Loucy (cell line): ENCODE measurements at regions not wholly inside any gene's neighbourhood (a gene's known extent, or its start where the extent isn't known, plus 50 kb on each side); places are given as distances from the start of the nearest gene placed in this dataset.

ENCODE experiments used
- H2AFZ ChIP-seq: fragments of 200-600 bp; sonication (generic); 2 replicates; pipeline ENCODE4 v1.6.0; 2016; ENCODE audit warnings: antibody characterized with exemption, mild to moderate bottlenecking, low read length, moderate library complexity
- H3F3A ChIP-seq: fragments of 200-600 bp; 2 replicates; pipeline ENCODE4 v1.6.0; 2016; ENCODE audit warnings: antibody characterized with exemption, low read depth, mild to moderate bottlenecking
- H3K27me3 ChIP-seq: fragments of 200-600 bp; sonication (generic); 2 replicates; pipeline ENCODE4 v1.6.1; 2014; ENCODE audit warnings: low read length, mild to moderate bottlenecking; ENCODE audit not compliant: insufficient read depth, poor library complexity, severe bottlenecking
- H3K36me3 ChIP-seq: fragments of 200-600 bp; sonication (generic); 2 replicates; pipeline ENCODE4 v1.6.1; 2016; ENCODE audit warnings: low read length; ENCODE audit not compliant: insufficient read depth
- H3K4me1 ChIP-seq: fragments of 200-600 bp; sonication (generic); 2 replicates; pipeline ENCODE4 v1.5.1; 2014; ENCODE audit warnings: low read length, mild to moderate bottlenecking; ENCODE audit not compliant: insufficient read depth, poor library complexity, severe bottlenecking
- H3K4me2 ChIP-seq: fragments of 200-600 bp; sonication (generic); 2 replicates; pipeline ENCODE4 v1.6.0; 2014; ENCODE audit warnings: antibody characterized with exemption, low read length, low read depth, mild to moderate bottlenecking; ENCODE audit not compliant: poor library complexity, severe bottlenecking
- H3K4me3 ChIP-seq: fragments of 200-600 bp; sonication (generic); 2 replicates; pipeline ENCODE4 v1.5.1; 2014; ENCODE audit warnings: low read length, mild to moderate bottlenecking, mixed read lengths; ENCODE audit not compliant: poor library complexity, severe bottlenecking
- H3K79me2 ChIP-seq: fragments of 200-600 bp; sonication (generic); 2 replicates; pipeline ENCODE4 v1.6.1; 2014; ENCODE audit warnings: low read length; ENCODE audit not compliant: insufficient read depth
- H3K9ac ChIP-seq: fragments of 200-600 bp; sonication (generic); 2 replicates; pipeline ENCODE4 v1.6.0; 2014; ENCODE audit warnings: mild to moderate bottlenecking, low read depth, low read length, moderate library complexity; ENCODE audit not compliant: poor library complexity, severe bottlenecking
- H3K9me2 ChIP-seq: fragments of 200-600 bp; sonication (generic); replicated peaks from 2 replicates; pipeline ENCODE4 v1.6.1; 2016; ENCODE audit warnings: low read depth, low read length, mixed read lengths
- H3K9me3 ChIP-seq: fragments of 200-600 bp; sonication (generic); 2 replicates; pipeline ENCODE4 v1.6.1; 2014; ENCODE audit warnings: mild to moderate bottlenecking, antibody characterized with exemption, low read length, low read depth; ENCODE audit not compliant: insufficient read depth
- H4K20me1 ChIP-seq: fragments of 200-600 bp; sonication (generic); 2 replicates; pipeline ENCODE4 v1.6.0; 2014; ENCODE audit warnings: antibody characterized with exemption, low read length, mild to moderate bottlenecking; ENCODE audit not compliant: insufficient read depth, poor library complexity, severe bottlenecking
- EZH2phosphoT487 ChIP-seq: fragments of 200-600 bp; IDR thresholded peaks from 2 replicates; pipeline ENCODE4 v1.6.1; 2018; ENCODE audit warnings: antibody characterized with exemption, mild to moderate bottlenecking, moderate library complexity, borderline replicate concordance
- TF ChIP-seq, protein P1 (sequence below): fragments of 200-600 bp; sonication (generic); conservative IDR thresholded peaks from 2 replicates; pipeline ENCODE4 v1.5.1; 2014; ENCODE audit warnings: mild to moderate bottlenecking, antibody characterized with exemption, low read length

DNA sequence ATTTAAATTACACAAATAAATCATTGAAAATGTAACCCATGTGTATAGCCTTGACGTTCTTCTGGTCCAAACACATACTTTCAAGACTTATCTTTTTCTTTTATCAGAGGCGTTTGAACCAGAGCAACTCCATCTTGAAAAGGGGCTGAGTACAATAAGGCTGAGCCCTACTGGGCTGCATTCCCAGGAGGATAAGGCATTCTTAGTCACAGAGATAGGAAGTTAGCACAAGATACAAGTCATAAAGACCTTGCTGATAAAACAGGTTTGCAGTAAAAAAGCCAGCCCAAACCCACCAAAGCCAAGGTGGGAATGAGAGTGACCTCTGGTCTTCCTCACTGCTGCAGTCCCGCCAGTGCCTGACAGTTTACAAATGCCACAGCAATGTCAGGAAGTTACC, 101.0 kb upstream of the IGSF10 start:
- H3K36me3 ChIP-seq, result no peaks in the 10 kb centered on the region
- H3K9ac ChIP-seq, result no peak overlapping the region
- H4K20me1 ChIP-seq, result no peaks in the 10 kb centered on the region
- no peak overlapping the region for H3K4me3 ChIP-seq
- H3K4me1 ChIP-seq, result peaks cover 51% of the 10 kb centered on the region
- TF ChIP-seq, protein P1, sequence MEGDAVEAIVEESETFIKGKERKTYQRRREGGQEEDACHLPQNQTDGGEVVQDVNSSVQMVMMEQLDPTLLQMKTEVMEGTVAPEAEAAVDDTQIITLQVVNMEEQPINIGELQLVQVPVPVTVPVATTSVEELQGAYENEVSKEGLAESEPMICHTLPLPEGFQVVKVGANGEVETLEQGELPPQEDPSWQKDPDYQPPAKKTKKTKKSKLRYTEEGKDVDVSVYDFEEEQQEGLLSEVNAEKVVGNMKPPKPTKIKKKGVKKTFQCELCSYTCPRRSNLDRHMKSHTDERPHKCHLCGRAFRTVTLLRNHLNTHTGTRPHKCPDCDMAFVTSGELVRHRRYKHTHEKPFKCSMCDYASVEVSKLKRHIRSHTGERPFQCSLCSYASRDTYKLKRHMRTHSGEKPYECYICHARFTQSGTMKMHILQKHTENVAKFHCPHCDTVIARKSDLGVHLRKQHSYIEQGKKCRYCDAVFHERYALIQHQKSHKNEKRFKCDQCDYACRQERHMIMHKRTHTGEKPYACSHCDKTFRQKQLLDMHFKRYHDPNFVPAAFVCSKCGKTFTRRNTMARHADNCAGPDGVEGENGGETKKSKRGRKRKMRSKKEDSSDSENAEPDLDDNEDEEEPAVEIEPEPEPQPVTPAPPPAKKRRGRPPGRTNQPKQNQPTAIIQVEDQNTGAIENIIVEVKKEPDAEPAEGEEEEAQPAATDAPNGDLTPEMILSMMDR, result no peak
- no peak for TF ChIP-seq EZH2phosphoT487
- H3K4me2 ChIP-seq, result no peak overlapping the region
- no peaks in the 10 kb centered on the region for H3K9me2 ChIP-seq
- no peak overlapping the region for H2AFZ ChIP-seq
- no peaks in the 10 kb centered on the region; the same call in 1 of the 2 replicates for H3F3A ChIP-seq
- H3K79me2 ChIP-seq, result no peaks in the 10 kb centered on the region
- H3K9me3 ChIP-seq, result no peaks in the 10 kb centered on the region
- no peaks in the 10 kb centered on the region for H3K27me3 ChIP-seq

- H3K36me3 ChIP-seq, result no peaks in the 10 kb centered on the region
- peak overlapping the region; percentile 18; the same call in 1 of the 2 replicates for H2AFZ ChIP-seq
- H4K20me1 ChIP-seq, result no peaks in the 10 kb centered on the region
- no peaks in the 10 kb centered on the region for H3K27me3 ChIP-seq
- no peak overlapping the region for H3K4me3 ChIP-seq
- peaks cover 56% of the 10 kb centered on the region for H3K4me1 ChIP-seq
- TF ChIP-seq EZH2phosphoT487, result no peak
- TF ChIP-seq, protein P1, result no peak
- no peaks in the 10 kb centered on the region for H3K9me3 ChIP-seq
- no peaks in the 10 kb centered on the region for H3K79me2 ChIP-seq
- no peak overlapping the region for H3K9ac ChIP-seq
- H3F3A ChIP-seq, result no peaks in the 10 kb centered on the region; the same call in 1 of the 2 replicates
- H3K4me2 ChIP-seq, result no peak overlapping the region
- no peaks in the 10 kb centered on the region for H3K9me2 ChIP-seq
Measured at GRCh38 chr3:151560738-151561137, 99.9 kb upstream of the IGSF10 start.

- no peak overlapping the region for H3K4me2 ChIP-seq
Measured at GRCh38 chr3:151559736-151560135, 98.9 kb upstream of the IGSF10 start.

More at GRCh38 chr3:151559736-151560135, 98.9 kb upstream of the IGSF10 start:
- H3K9me3 ChIP-seq, result no peaks in the 10 kb centered on the region
- TF ChIP-seq, protein P1, result no peak
- TF ChIP-seq EZH2phosphoT487, result no peak
- H3K27me3 ChIP-seq, result no peaks in the 10 kb centered on the region
- H2AFZ ChIP-seq, result no peak overlapping the region
- no peaks in the 10 kb centered on the region for H3K79me2 ChIP-seq
- H3K9ac ChIP-seq, result no peak overlapping the region
- H4K20me1 ChIP-seq, result no peaks in the 10 kb centered on the region
- H3K4me3 ChIP-seq, result no peak overlapping the region
- no peaks in the 10 kb centered on the region for H3K9me2 ChIP-seq
- no peaks in the 10 kb centered on the region for H3K36me3 ChIP-seq
- no peaks in the 10 kb centered on the region; the same call in 1 of the 2 replicates for H3F3A ChIP-seq
- H3K4me1 ChIP-seq, result peaks cover 57% of the 10 kb centered on the region
